ENCODE measurements at regions not wholly inside any gene's neighbourhood (a gene's known extent, or its start where the extent isn't known, plus 50 kb on each side); places are given as distances from the start of the nearest gene placed in this dataset.

DNA sequence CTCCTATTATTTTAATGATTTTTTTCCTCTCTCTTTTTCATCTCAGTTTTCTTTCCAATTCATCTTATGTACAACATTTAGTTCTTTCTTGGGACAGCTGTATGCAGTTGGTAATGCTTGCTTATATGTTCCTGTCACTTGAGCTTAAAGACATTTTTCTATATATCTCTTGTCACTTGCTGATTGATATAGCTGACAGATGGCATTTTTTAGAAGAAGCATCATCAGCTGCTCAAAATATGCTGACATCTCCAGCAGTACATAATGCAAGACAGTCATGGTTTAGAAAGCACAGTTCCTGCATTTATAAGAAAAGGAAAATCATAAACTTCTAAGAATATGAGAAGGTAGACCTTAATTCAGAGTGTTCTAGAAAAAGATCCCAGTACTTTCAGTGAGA, 56.5 kb downstream of the DCAF8L1 start:
- in situ Hi-C loops (cut with HindIII; ENCODE audit: low pct_ligation_motif_present, low sequenced_read_pairs), result no loop called here
- H3K36me3 ChIP-seq (replicated peaks), result no peaks in the 10 kb centered on the region
- no peaks in the 10 kb centered on the region for H3K27me3 ChIP-seq (replicated peaks)
- H3K27ac ChIP-seq, result no peak overlapping the region
- no peak overlapping the region for H3K4me3 ChIP-seq (ENCODE audit: low read depth, low read length)
- TF ChIP-seq, protein P1, sequence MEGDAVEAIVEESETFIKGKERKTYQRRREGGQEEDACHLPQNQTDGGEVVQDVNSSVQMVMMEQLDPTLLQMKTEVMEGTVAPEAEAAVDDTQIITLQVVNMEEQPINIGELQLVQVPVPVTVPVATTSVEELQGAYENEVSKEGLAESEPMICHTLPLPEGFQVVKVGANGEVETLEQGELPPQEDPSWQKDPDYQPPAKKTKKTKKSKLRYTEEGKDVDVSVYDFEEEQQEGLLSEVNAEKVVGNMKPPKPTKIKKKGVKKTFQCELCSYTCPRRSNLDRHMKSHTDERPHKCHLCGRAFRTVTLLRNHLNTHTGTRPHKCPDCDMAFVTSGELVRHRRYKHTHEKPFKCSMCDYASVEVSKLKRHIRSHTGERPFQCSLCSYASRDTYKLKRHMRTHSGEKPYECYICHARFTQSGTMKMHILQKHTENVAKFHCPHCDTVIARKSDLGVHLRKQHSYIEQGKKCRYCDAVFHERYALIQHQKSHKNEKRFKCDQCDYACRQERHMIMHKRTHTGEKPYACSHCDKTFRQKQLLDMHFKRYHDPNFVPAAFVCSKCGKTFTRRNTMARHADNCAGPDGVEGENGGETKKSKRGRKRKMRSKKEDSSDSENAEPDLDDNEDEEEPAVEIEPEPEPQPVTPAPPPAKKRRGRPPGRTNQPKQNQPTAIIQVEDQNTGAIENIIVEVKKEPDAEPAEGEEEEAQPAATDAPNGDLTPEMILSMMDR (IDR thresholded peaks at IDR 0.05; ENCODE audit: low read depth, low read length, missing control alignments), result no peak
- no peak for DNase-seq

DNA sequence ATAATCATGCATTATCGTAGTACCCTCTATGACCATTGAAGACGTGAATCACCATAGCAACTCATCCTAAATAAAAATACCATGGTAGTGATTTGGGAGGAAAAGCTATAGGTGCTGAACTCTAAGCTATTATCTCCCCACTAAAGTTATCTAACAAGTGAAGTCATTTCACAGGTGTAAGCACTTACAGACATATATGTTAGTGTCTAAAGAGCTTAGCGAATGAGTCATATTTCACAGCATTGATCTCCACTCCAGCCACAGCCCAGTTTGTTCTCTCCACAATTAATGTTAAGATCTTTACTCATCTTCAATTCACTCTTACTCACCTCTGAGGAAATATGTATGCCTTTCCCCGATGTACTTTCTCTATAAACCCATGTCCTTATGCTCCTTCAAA, 57.0 kb downstream of the DCAF8L1 start:
- H3K27me3 ChIP-seq (replicated peaks), result no peaks in the 10 kb centered on the region
- no peaks in the 10 kb centered on the region for H3K36me3 ChIP-seq (replicated peaks)
- no peak for DNase-seq
- TF ChIP-seq, protein P1 (IDR thresholded peaks at IDR 0.05; ENCODE audit: low read depth, low read length, missing control alignments), result no peak
- no peak overlapping the region for H3K4me3 ChIP-seq (ENCODE audit: low read depth, low read length)
- H3K27ac ChIP-seq, result no peak overlapping the region
- in situ Hi-C loops (cut with HindIII; ENCODE audit: low pct_ligation_motif_present, low sequenced_read_pairs), result no loop called here

DNA sequence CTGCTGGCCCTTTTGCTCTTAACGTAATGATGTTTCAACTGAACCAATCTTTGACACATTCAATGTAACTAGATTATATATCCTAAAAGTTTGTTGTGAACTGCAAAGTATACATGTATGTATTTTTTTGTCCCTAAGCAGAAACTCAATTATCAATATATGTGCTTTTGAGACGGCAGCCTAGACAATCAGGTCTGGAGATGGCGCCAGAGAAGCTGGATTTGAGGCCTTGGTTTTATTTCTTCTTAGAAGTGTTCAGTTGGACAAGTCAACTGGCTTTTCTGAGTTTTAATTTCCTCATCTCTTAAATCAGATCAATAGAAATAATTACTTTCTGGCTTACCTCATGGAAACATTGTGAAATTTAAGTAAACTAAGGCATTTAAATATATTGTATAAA, 62.5 kb downstream of the DCAF8L1 start:
- no peak for DNase-seq
- TF ChIP-seq, protein P1 (IDR thresholded peaks at IDR 0.05; ENCODE audit: low read depth, low read length, missing control alignments), result peak; percentile 50
- no peak overlapping the region for H3K27ac ChIP-seq
- H3K27me3 ChIP-seq (replicated peaks), result no peaks in the 10 kb centered on the region
- in situ Hi-C loops (cut with HindIII; ENCODE audit: low pct_ligation_motif_present, low sequenced_read_pairs), result no loop called here
- no peak overlapping the region for H3K4me3 ChIP-seq (ENCODE audit: low read depth, low read length)
- no peaks in the 10 kb centered on the region for H3K36me3 ChIP-seq (replicated peaks)

DNA sequence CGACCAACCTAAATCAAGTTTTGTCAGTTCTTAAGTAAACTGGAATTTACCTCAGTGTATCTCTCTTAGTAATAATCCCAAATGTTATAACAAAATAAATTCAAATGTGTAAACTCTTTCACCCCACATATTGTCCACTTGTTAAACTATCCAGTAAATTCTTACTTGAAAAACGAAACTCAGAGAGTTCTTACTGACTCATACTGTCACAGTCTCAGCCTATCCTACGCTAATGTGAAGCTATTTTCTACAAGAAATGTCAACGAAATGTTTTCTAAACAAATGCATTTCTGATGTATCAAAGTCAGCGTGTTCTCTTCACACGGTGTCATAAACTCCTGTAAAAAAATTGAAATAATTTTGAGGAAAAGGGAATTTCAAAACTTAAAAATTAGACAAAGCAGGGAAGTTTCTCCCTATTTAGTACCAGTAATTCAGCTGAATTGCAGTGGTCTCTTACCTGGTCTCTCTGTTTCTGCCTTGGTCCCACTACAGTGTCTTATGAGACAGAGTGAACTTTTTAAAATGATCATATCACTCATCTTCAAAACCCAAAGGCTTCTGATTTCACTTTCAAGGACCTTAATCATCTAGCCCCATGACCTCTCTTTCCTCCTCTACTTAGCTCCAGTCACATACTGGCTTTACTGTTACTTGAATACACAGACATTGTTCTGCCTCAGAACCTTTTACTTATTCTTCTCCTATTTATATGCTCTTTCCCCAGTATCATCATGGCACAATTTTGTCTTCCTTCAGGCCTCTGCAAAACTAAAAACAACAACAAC, 63.3 kb downstream of the DCAF8L1 start:
- in situ Hi-C loops (cut with HindIII; ENCODE audit: low pct_ligation_motif_present, low sequenced_read_pairs), result no loop called here
- Histone ChIP-seq H3K27me3 (replicated peaks) (no peaks in the 10 kb centered on the region), H3K36me3 (replicated peaks) (no peaks in the 10 kb centered on the region), H3K27ac (no peak overlapping the region), H3K4me3 (ENCODE audit: low read depth, low read length) (no peak overlapping the region)
- TF ChIP-seq, protein P1 (IDR thresholded peaks at IDR 0.05; ENCODE audit: low read depth, low read length, missing control alignments), result no peak
- DNase-seq, result no peak

DNA sequence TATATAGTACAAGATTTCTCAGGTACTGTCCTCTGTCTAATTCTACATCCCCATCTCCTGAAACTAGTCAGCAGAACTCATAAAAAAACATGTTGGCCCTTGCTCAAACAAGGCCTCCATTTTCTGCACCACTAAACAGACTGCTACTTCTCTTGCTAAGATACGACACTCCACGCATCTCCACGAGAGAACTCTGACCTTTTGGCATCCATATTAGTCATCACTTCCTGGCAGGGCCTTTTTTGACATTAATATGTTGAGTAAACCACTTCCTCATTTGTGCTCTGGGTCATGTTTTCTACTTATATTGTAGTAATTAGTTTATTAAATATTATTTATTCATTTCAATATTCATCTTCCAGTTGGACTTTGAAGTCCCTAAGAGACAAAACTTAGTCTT, 65.6 kb downstream of the DCAF8L1 start:
- in situ Hi-C loops (cut with HindIII; ENCODE audit: low pct_ligation_motif_present, low sequenced_read_pairs), result no loop called here
- H3K27me3 ChIP-seq (replicated peaks), result no peaks in the 10 kb centered on the region
- no peaks in the 10 kb centered on the region for H3K36me3 ChIP-seq (replicated peaks)
- H3K4me3 ChIP-seq (ENCODE audit: low read depth, low read length), result no peak overlapping the region
- peak; percentile 16 for DNase-seq
- H3K27ac ChIP-seq, result no peak overlapping the region
- TF ChIP-seq, protein P1 (IDR thresholded peaks at IDR 0.05; ENCODE audit: low read depth, low read length, missing control alignments), result no peak

DNA sequence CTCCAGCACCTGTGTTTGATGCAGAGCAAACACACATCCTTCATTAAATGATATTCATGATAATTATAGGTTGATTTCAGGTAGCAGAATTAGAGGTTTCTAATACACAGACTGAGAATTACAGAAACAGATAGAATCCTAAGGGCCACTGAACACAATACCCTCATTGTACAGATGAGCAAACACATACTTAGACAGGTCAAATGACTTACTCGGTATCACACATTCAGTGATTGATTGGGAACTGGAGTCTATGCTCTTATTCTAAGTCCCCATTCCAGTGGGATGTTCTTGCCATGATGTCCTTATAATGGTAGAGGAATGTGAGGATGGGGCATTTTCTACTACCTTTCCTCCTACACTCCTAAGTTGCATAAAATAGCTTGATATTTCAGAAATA, 70.8 kb downstream of the DCAF8L1 start:
- TF ChIP-seq, protein P1 (IDR thresholded peaks at IDR 0.05; ENCODE audit: low read depth, low read length, missing control alignments), result no peak
- Histone ChIP-seq H3K4me3 (ENCODE audit: low read depth, low read length) (no peak overlapping the region), H3K27me3 (replicated peaks) (no peaks in the 10 kb centered on the region), H3K27ac (no peak overlapping the region), H3K36me3 (replicated peaks) (no peaks in the 10 kb centered on the region)
- no peak for DNase-seq
- in situ Hi-C loops (cut with HindIII; ENCODE audit: low pct_ligation_motif_present, low sequenced_read_pairs), result no loop called here
